Neuronal stem cell (in vitro differentiated cells): ENCODE measurements at regions not wholly inside any gene's neighbourhood (a gene's known extent, or its start where the extent isn't known, plus 50 kb on each side); places are given as distances from the start of the nearest gene placed in this dataset.
"Not testable (repeated sequence)": the region's sequence is repeated elsewhere in the genome, so short reads cannot be mapped to it uniquely, and the experiment has no call there.

Source experiments
- DNase-seq: peaks from one replicate; pipeline ENCODE4 v3.0.0-alpha.2; 2013; ENCODE audit warnings: low spot score
- H2AFZ ChIP-seq: one replicate; pipeline ENCODE4 v1.6.1; 2013; ENCODE audit warnings: mild to moderate bottlenecking, low read length, inconsistent platforms
- H2AK5ac ChIP-seq: 2 replicates; pipeline ENCODE4 v1.6.1; 2013; ENCODE audit warnings: low read depth, mild to moderate bottlenecking, inconsistent platforms, low read length, moderate library complexity, mixed read lengths
- H2BK120ac ChIP-seq: 2 replicates; pipeline ENCODE4 v1.6.1; 2013; ENCODE audit warnings: low read depth, mild to moderate bottlenecking, inconsistent platforms, low read length, moderate library complexity, mixed read lengths
- H2BK12ac ChIP-seq: one replicate; pipeline ENCODE4 v1.6.1; 2013; ENCODE audit warnings: low read length, inconsistent platforms
- H2BK15ac ChIP-seq: 2 replicates; pipeline ENCODE4 v1.6.1; 2013; ENCODE audit warnings: mild to moderate bottlenecking, low read length, inconsistent platforms, mixed read lengths
- H2BK5ac ChIP-seq: one replicate; pipeline ENCODE4 v1.6.1; 2013; ENCODE audit warnings: inconsistent platforms, mild to moderate bottlenecking, low read length, moderate library complexity
- H3K14ac ChIP-seq: one replicate; pipeline ENCODE4 v1.6.1; 2013; ENCODE audit warnings: low read length, inconsistent platforms
- H3K18ac ChIP-seq: 2 replicates; pipeline ENCODE4 v1.6.1; 2013; ENCODE audit warnings: low read length, inconsistent platforms
- H3K23ac ChIP-seq: 2 replicates; pipeline ENCODE4 v1.6.1; 2013; ENCODE audit warnings: low read depth, mild to moderate bottlenecking, mixed read lengths, low read length, inconsistent platforms; ENCODE audit not compliant: poor library complexity
- H3K27ac ChIP-seq: replicated peaks from 3 replicates; pipeline ENCODE4 v1.5.1; 2013; ENCODE audit warnings: low read length, inconsistent platforms
- H3K27me3 ChIP-seq, 3 experiments: 2 replicates each; pipeline ENCODE4 v1.6.1; 2013; ENCODE audit warnings: low read length in 3 of 3, mild to moderate bottlenecking in 2 of 3, inconsistent platforms in 1 of 3, low read depth in 1 of 3, mixed read lengths in 1 of 3, moderate library complexity in 1 of 3; ENCODE audit not compliant: control insufficient read depth in 3 of 3, insufficient read depth in 3 of 3
- H3K36me3 ChIP-seq, 2 donors: replicated peaks in 1 of 2; 2 replicates each; pipeline ENCODE4 v1.6.1; 2013; ENCODE audit warnings: low read length in 2 of 2; ENCODE audit not compliant: control insufficient read depth in 2 of 2, insufficient read depth in 2 of 2
- H3K4ac ChIP-seq: 2 replicates; pipeline ENCODE4 v1.6.1; 2013; ENCODE audit warnings: inconsistent platforms, mild to moderate bottlenecking, low read length, moderate library complexity
- H3K4me1 ChIP-seq, 2 donors: 1 replicate in 1 of 2; 2 replicates in 1 of 2; pipeline ENCODE4 v1.6.1; 2013; ENCODE audit warnings: low read length in 2 of 2, low read depth in 1 of 2; ENCODE audit not compliant: control insufficient read depth in 2 of 2, insufficient read depth in 1 of 2
- H3K4me2 ChIP-seq: one replicate; pipeline ENCODE4 v1.6.1; 2013; ENCODE audit warnings: mild to moderate bottlenecking, low read length, inconsistent platforms; ENCODE audit not compliant: insufficient read depth, poor library complexity, severe bottlenecking
- H3K4me3 ChIP-seq, 2 donors: 2 replicates each; pipeline ENCODE4 v1.5.1; 2013; ENCODE audit warnings: low read length in 2 of 2, mild to moderate bottlenecking in 2 of 2, inconsistent platforms in 1 of 2, moderate library complexity in 1 of 2
- H3K79me1 ChIP-seq: one replicate; pipeline ENCODE4 v1.6.1; 2013; ENCODE audit warnings: low read depth, mild to moderate bottlenecking, inconsistent platforms, low read length, moderate library complexity
- H3K9ac ChIP-seq: one replicate; pipeline ENCODE4 v1.6.1; 2013; ENCODE audit warnings: mild to moderate bottlenecking, low read depth, low read length, inconsistent platforms; ENCODE audit not compliant: poor library complexity
- H3K9me3 ChIP-seq, 2 donors: replicated peaks in 1 of 2; 2 replicates each; pipeline versions ENCODE3 to v1.6.1; 2013; ENCODE audit warnings: low read length in 2 of 2, mild to moderate bottlenecking in 2 of 2, inconsistent platforms in 1 of 2, low read depth in 1 of 2, mixed read lengths in 1 of 2, moderate library complexity in 1 of 2; ENCODE audit not compliant: control insufficient read depth in 2 of 2, insufficient read depth in 1 of 2
- H4K8ac ChIP-seq: one replicate; pipeline ENCODE4 v1.6.1; 2013; ENCODE audit warnings: low read depth, mild to moderate bottlenecking, inconsistent platforms, low read length, moderate library complexity
- H4K91ac ChIP-seq: one replicate; pipeline ENCODE4 v1.6.1; 2013; ENCODE audit warnings: low read length, low read depth, mild to moderate bottlenecking, inconsistent platforms; ENCODE audit not compliant: poor library complexity
- WGBS, 2 donors: extraction: QIAGEN DNeasy Blood & Tissue Kit; methylation state at CpG; one replicate each; pipeline ENCODE4 v1.1.7; 2013; ENCODE audit warnings: missing lambda C conversion rate in 2 of 2, mixed read lengths in 1 of 2; ENCODE audit not compliant: insufficient read length in 2 of 2, insufficient replicate concordance in 1 of 2; ENCODE audit errors: extremely low coverage in 2 of 2; 5-methylcytosine and 5-hydroxymethylcytosine counted together

- WGBS, 2 donors: no CpG with 5 or more reads among the region's 6 CpGs
- not testable (repeated sequence) for H3K18ac ChIP-seq, H3K4me2 ChIP-seq, H4K8ac ChIP-seq, H2BK120ac ChIP-seq, DNase-seq, H3K27me3 ChIP-seq, H3K14ac ChIP-seq, H3K4ac ChIP-seq, H2BK15ac ChIP-seq, H3K4me3 ChIP-seq, H2AFZ ChIP-seq, H2BK5ac ChIP-seq, H3K27ac ChIP-seq, H3K36me3 ChIP-seq, H3K4me1 ChIP-seq, H3K79me1 ChIP-seq, H2BK12ac ChIP-seq, H2AK5ac ChIP-seq, H3K9ac ChIP-seq, H3K23ac ChIP-seq, H3K9me3 ChIP-seq, H4K91ac ChIP-seq
Measured at GRCh38 chr6:9680727-9681126, 734.1 kb downstream of the TFAP2A start.

DNA sequence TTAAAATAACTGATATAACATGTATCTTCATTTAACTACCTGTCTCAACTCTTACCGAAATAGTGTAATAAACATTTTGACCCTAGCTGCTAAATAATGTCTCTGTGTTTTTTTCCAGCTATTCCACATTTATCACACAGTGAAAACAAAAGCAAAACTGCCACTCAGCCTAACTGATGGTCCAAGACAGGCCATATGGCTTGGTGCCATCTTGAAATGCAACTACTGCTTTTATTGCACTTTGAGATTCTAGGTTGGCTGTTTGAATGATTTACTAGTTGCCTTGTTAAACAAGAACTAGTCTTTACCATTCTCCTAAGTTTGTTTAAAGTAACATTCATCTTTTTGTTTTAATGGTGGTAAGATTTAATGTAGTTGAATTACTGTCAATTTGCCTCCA, 739.8 kb downstream of the TFAP2A start:
- H3K9ac ChIP-seq: no peak overlapping the region

GRCh38 chr6:9659848-9660247, 755.0 kb downstream of the TFAP2A start:
- Histone ChIP-seq H3K4ac (no peak overlapping the region), H2BK5ac (no peak overlapping the region), H2BK120ac (no peak overlapping the region), H2BK12ac (no peak overlapping the region), H3K27me3 (no peaks in the 10 kb centered on the region), H3K4me1 (no peaks in the 10 kb centered on the region), H3K9ac (no peak overlapping the region), H2AK5ac (no peak overlapping the region), H3K18ac (no peak overlapping the region), H3K79me1 (no peaks in the 10 kb centered on the region), H3K9me3 (peaks cover 0 to 2% of the 10 kb centered on the region in 2 donors), H4K91ac (no peak overlapping the region), H3K36me3 (peaks cover 0 to 2% of the 10 kb centered on the region in 2 donors), H3K23ac (no peak overlapping the region), H3K27ac (no peak overlapping the region), H2AFZ (no peak overlapping the region), H4K8ac (no peak overlapping the region), H3K4me3 (no peak overlapping the region), H3K4me2 (no peak overlapping the region), H3K14ac (no peak overlapping the region), H2BK15ac (no peak overlapping the region)
- no CpG with 5 or more reads among the region's 4 CpGs for WGBS, 2 donors
- no peak for DNase-seq

More for the DNA sequence above, 739.8 kb downstream of the TFAP2A start:
- no peak for DNase-seq
- Histone ChIP-seq H3K27me3 (no peaks in the 10 kb centered on the region), H2BK5ac (no peak overlapping the region), H3K4me3 (no peak overlapping the region), H2BK120ac (no peak overlapping the region), H2AK5ac (no peak overlapping the region), H3K9me3 (peaks cover 0 to 3% of the 10 kb centered on the region in 2 donors), H2BK15ac (no peak overlapping the region), H4K91ac (no peak overlapping the region), H4K8ac (no peak overlapping the region), H3K36me3 (no peaks in the 10 kb centered on the region), H3K14ac (no peak overlapping the region), H3K23ac (no peak overlapping the region), H3K27ac (no peak overlapping the region), H2AFZ (no peak overlapping the region), H3K4me2 (no peak overlapping the region), H3K4ac (no peak overlapping the region), H2BK12ac (no peak overlapping the region), H3K79me1 (no peaks in the 10 kb centered on the region), H3K18ac (no peak overlapping the region), H3K4me1 (no peaks in the 10 kb centered on the region)
- no CpG with 5 or more reads among the region's 1 CpG for WGBS, 2 donors

DNA sequence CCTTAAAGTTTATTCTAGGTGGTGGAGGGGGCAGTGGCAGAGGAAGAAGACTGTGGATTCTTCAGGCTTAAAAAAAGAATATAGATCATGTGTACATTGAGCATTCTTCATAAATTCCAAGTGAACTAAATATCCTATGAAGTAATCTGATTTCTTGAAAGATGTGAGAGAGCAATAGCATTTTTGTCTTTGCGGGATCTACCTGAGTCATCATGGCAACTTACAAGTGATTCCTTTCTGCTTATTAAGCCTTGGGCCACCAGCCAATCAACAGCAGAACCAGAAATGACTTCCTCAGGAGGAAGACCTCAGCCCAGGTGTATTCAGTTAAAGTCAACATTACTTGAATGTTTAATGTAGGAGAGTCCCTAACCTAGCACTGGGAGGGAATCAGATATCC, 756.9 kb downstream of the TFAP2A start:
- H3K4ac ChIP-seq: no peak overlapping the region
- peaks cover 0 to 2% of the 10 kb centered on the region in 2 donors for H3K9me3 ChIP-seq
- WGBS, 2 donors: no CpG with 5 or more reads among the region's 1 CpG
- no peak overlapping the region for H3K9ac ChIP-seq
- no peak overlapping the region for H3K4me2 ChIP-seq
- no peak overlapping the region for H2BK15ac ChIP-seq
- H2AK5ac ChIP-seq: no peak overlapping the region
- H3K27ac ChIP-seq: no peak overlapping the region
- no peaks in the 10 kb centered on the region for H3K27me3 ChIP-seq
- H2AFZ ChIP-seq: no peak overlapping the region
- no peaks in the 10 kb centered on the region for H3K79me1 ChIP-seq
- H4K91ac ChIP-seq: no peak overlapping the region
- no peak for DNase-seq
- no peak overlapping the region for H4K8ac ChIP-seq
- H3K23ac ChIP-seq: no peak overlapping the region
- H2BK5ac ChIP-seq: no peak overlapping the region
- peaks cover 0 to 2% of the 10 kb centered on the region in 2 donors for H3K36me3 ChIP-seq
- H3K4me3 ChIP-seq: no peak overlapping the region
- H3K4me1 ChIP-seq: no peaks in the 10 kb centered on the region
- no peak overlapping the region for H2BK12ac ChIP-seq
- H3K14ac ChIP-seq: no peak overlapping the region
- no peak overlapping the region for H2BK120ac ChIP-seq
- no peak overlapping the region for H3K18ac ChIP-seq
